Ovary (tissue), 7 donors: ENCODE measurements at regions not wholly inside any gene's neighbourhood (a gene's known extent, or its start where the extent isn't known, plus 50 kb on each side); places are given as distances from the start of the nearest gene placed in this dataset.
"Not testable (repeated sequence)": the region's sequence is repeated elsewhere in the genome, so short reads cannot be mapped to it uniquely, and the experiment has no call there.

Source experiments
- DNase-seq, 5 donors: peaks; one replicate each; pipeline ENCODE4 v3.0.0-alpha.2; 2019 to 2020
- H3K27ac ChIP-seq, 2 donors: fragments of 200-600 bp; one replicate each; pipeline versions ENCODE4 v1.5.1 to v1.8.0; 2019 to 2022
- H3K27me3 ChIP-seq: fragments of 200-600 bp; one replicate; pipeline ENCODE4 v1.8.0; 2022
- H3K36me3 ChIP-seq: fragments of 200-600 bp; sonication (generic); one replicate; pipeline ENCODE4 v1.5.1; 2019
- H3K4me1 ChIP-seq: one replicate; pipeline ENCODE4 v1.8.1; 2013; ENCODE audit warnings: mild to moderate bottlenecking, moderate library complexity; ENCODE audit not compliant: insufficient read depth
- H3K4me3 ChIP-seq: fragments of 200-600 bp; sonication (generic); one replicate; pipeline ENCODE4 v1.5.1; 2017
- H3K9me3 ChIP-seq, 2 donors: fragments of 200-600 bp in 1 of 2; sonication (generic) in 1 of 2; one replicate each; pipeline versions ENCODE4 v1.5.1 to v1.8.1; 2013 to 2019; ENCODE audit warnings: mild to moderate bottlenecking in 1 of 2, moderate library complexity in 1 of 2
- WGBS, 3 donors: extraction: QIAGEN DNeasy Blood & Tissue Kit in 1 of 3; methylation state at CpG; one replicate each; pipeline versions ENCODE4 v1.1.5 to v1.1.7; 2013 to 2017; 5-methylcytosine and 5-hydroxymethylcytosine counted together
- intact Hi-C, 4 donors: fragments of 100-400 bp; cut with DNase I; formaldehyde crosslinking; loops; one replicate each; pipeline versions ENCODE4 v1.11.0 to v1.15.1; 2022 to 2023
- donor health status: DM: no; HTN: no; CAD: no; lungs with moderate emphysema.
- donor health status: DM: no; HTN: no; CAD: no.
- donor health status: Bipolar disorder and iron deficiency.
- donor health status: DM: no; HTN: no; CAD: no.
- donor health status: DM: yes; HTN: yes; CAD: no.

- H3K27ac ChIP-seq, DNase-seq, H3K27me3 ChIP-seq, H3K9me3 ChIP-seq, H3K4me3 ChIP-seq, H3K36me3 ChIP-seq, intact Hi-C loops, H3K4me1 ChIP-seq: not testable (repeated sequence)
Measured at GRCh38 chr1:149665033-149665432, 81.4 kb downstream of the PPIAL4C start.

GRCh38 chr1:149665528-149665927 lies 81.9 kb downstream of the PPIAL4C start:
- H3K4me1 ChIP-seq, H3K9me3 ChIP-seq, H3K27ac ChIP-seq, DNase-seq, H3K27me3 ChIP-seq, H3K4me3 ChIP-seq, intact Hi-C loops, H3K36me3 ChIP-seq: not testable (repeated sequence)
- 37 to 78% (median 68%) methylated on average over 2 of the region's 2 CpGs for WGBS, 3 donors

DNA sequence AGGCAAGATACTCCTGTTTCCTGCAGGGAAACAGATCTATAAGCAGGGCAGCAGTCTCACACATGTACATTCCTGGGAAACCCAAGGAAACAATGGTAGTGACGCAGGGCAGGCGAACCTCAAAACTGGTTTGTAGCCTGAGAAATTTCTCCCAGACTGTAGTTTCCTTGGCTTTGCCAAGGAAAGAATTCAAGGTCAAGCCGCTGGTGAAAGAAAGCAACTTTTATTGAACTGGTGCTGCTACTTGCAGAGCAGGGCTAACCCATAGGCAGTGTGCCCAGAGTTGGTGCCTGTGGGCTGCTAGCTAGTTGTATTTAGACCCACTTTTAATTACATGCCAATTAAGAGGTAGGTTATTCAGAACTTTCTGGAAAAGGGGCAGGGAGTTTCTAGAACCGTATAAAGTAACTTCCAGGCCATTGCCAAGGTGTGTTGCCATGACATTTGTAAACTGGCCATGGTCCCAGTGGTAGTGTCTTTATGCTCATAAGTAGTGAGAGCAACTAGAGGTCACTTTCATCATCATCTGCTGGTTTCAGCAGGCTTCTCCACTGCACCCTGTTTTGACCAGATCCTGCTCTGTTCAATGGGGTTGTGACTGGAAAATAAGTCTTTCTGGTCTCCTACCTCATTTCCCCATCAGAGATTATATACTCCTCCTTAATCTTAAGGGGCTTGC lies 89.7 kb downstream of the PPIAL4C start:
- H3K4me1 ChIP-seq, H3K4me3 ChIP-seq, H3K36me3 ChIP-seq, H3K27me3 ChIP-seq, intact Hi-C loops, H3K9me3 ChIP-seq: not testable (repeated sequence)
- DNase-seq: peak in 4 of 5 donors; percentile 15 to 60 (median 40)
- 14 to 43% (median 35%) methylated on average over 4 of the region's 4 CpGs for WGBS, 3 donors
- H3K27ac ChIP-seq: peak overlapping the region in 1 of 2 donors; percentile 27

DNA sequence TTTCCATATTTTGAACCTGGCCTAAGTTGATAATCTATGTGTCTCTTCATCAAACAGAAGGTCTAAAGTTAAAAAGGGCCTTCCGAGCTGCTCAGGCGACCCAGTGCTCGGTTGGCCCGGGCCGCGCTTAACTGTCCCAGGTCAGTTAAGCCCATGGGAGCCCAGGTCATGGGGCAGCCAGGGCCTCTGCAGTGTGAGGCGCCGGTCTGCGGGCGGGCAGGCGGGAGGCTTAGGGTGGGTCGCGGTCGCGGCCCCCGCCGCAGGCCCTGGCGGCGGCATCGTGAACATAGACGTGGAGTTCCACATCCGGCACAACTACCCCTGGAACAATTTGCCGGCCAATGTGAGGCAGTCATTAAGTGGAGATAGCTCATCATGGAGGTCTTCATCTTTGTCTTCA lies 91.3 kb downstream of the PPIAL4C start:
- H3K9me3 ChIP-seq, H3K4me3 ChIP-seq, DNase-seq, H3K4me1 ChIP-seq, H3K36me3 ChIP-seq, H3K27me3 ChIP-seq, H3K27ac ChIP-seq, intact Hi-C loops: not testable (repeated sequence)
- WGBS, 3 donors: 98% methylated on average over 6 to 23 of the region's 23 CpGs

DNA sequence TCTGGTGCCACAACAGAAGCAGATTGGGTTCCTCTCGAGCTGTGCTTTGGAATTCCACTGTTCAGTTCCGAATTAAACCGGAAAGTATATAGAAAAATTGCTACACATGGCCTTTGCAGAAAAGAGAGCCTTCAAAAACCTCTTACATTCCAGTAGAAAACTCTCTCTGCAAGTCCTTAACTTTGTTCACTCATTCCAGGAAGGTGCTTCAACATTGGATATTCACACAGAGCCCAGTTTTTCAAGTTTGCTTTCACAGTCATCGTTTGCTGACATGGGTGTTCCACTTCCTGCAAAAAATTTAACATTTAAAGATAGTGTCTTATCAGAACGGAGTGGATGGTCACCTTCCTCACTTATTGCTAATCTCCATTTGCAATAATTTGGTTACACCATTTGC lies 93.7 kb downstream of the PPIAL4C start:
- H3K4me1 ChIP-seq, H3K9me3 ChIP-seq, DNase-seq, intact Hi-C loops, H3K27ac ChIP-seq, H3K4me3 ChIP-seq, H3K27me3 ChIP-seq, H3K36me3 ChIP-seq: not testable (repeated sequence)
- WGBS, 3 donors: 80 to 82% (median 82%) methylated on average over 4 to 5 of the region's 5 CpGs

DNA sequence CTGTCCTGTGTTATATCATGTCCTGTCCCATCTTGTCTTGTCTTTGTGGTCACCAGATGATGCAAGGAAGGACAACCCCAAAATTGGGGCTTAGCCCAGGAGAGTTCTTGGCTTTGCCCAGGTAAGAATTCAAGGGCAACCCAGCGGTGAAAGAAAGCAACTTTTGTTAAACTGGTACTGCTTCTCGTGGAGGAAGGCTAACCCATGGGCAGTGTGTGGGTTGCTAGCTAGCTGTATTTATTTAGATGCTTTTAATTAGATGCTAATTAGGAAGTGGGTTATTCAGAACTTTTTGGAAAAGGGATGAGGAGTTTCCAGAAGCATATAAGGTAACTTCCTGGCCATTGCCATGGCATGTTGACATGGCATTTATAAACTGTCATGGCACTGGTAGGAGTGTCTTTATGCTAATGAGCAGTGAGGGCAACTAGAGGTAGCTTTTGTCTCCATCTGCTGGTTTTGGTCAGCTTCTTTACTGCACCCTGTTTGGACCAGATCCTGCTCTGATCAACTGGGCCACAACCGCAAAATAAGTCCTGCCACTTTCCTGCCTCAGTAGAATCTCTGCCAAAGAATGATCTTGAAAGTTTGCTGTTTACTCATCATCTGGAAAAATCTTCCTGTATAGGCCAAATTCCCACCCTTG lies 95.8 kb upstream of the FCGR1A start:
- H3K4me3 ChIP-seq, DNase-seq, H3K27me3 ChIP-seq, H3K4me1 ChIP-seq, H3K36me3 ChIP-seq, H3K9me3 ChIP-seq, H3K27ac ChIP-seq, intact Hi-C loops: not testable (repeated sequence)
- 95% methylated on average over 2 of the region's 3 CpGs; no CpG with 5 or more reads in 2 of the 3 donors for WGBS, 3 donors

GRCh38 chr1:149691399-149691798 lies 91.1 kb upstream of the FCGR1A start:
- H3K36me3 ChIP-seq, intact Hi-C loops, H3K4me1 ChIP-seq, H3K9me3 ChIP-seq, DNase-seq, H3K27ac ChIP-seq, H3K4me3 ChIP-seq, H3K27me3 ChIP-seq: not testable (repeated sequence)
- 51 to 93% (median 89%) methylated on average over 3 to 4 of the region's 6 CpGs for WGBS, 3 donors

DNA sequence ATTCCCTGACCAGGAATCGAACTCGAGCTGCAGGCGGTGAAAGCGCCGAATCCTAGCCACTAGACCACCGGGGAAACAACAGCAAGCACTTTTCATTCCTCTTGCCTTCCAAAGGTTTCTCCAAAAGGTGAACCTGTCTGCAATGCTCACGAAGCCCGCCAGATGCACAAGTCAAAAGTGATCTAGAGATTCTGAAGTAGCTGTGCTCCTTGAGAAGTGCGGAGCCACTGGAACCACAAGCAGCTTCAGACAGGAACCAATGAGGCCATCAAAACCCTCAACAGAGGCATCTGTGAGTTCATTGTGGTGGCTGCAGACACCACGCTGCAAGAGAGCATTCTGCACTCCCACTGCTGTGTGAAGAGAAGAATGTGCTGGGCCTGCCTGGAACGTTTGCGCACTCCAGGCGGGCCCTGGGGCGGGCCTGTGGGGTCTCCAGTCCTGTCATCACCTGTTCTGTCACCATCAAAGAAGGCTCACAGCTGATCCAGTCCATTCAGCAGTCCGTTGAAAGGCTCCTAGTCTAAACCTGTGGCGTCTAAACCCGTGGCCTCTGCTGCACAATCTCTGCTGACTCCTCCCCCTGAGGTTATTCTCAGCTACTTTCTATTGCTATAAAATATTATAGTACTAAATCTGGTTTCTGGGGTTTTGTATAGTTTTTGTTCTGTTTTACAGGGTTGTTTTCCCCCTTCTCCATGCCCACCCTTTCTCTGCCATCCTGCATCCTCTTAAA lies 89.5 kb upstream of the FCGR1A start:
- peak in 1 of 5 donors; percentile 12 for DNase-seq
- intact Hi-C loops: not testable (repeated sequence)

GRCh38 chr1:149695066-149695465 lies 87.4 kb upstream of the FCGR1A start:
- H3K27me3 ChIP-seq, intact Hi-C loops, DNase-seq, H3K4me1 ChIP-seq, H3K27ac ChIP-seq, H3K36me3 ChIP-seq, H3K9me3 ChIP-seq, H3K4me3 ChIP-seq: not testable (repeated sequence)
- WGBS, 3 donors: 89% methylated on average over 3 of the region's 3 CpGs; no CpG with 5 or more reads in 2 of the 3 donors

More for the DNA sequence above, 89.5 kb upstream of the FCGR1A start:
- 91 to 94% (median 93%) methylated on average over 9 to 14 of the region's 17 CpGs for WGBS, 3 donors
- H3K27ac ChIP-seq, H3K36me3 ChIP-seq, H3K9me3 ChIP-seq, H3K27me3 ChIP-seq, H3K4me3 ChIP-seq, H3K4me1 ChIP-seq: not testable (repeated sequence)

DNA sequence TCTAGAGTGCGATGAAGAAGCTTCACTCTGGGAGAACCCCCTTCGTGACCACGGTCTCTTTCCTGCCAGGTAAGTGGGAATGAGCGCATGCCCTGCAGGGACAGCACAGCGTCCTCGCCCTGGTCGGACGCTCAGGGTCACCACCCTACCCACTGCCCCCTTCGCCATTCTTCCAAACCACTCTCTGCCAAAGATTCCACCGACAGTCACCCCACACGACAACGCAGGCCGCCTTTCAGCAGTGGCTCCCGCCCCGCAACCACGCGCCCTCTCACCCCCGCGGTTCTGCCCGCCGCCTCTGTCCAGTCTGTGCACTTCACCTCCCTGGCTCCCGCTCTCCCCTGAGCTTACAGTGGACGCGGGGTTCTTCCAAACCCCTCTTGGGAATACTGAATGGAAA lies 82.3 kb upstream of the FCGR1A start:
- H3K9me3 ChIP-seq, H3K36me3 ChIP-seq, intact Hi-C loops, H3K4me3 ChIP-seq, H3K4me1 ChIP-seq, H3K27me3 ChIP-seq, H3K27ac ChIP-seq: not testable (repeated sequence)
- DNase-seq: peak in 2 of 5 donors; percentile 11 to 23
- WGBS, 3 donors: 5 to 13% methylated on average over 14 to 18 of the region's 24 CpGs; no CpG with 5 or more reads in 1 of the 3 donors

GRCh38 chr1:149700677-149701567 lies 81.6 kb upstream of the FCGR1A start:
- WGBS, 3 donors: no CpG with 5 or more reads among the region's 58 CpGs
- DNase-seq, H3K27ac ChIP-seq, intact Hi-C loops, H3K36me3 ChIP-seq, H3K4me1 ChIP-seq, H3K27me3 ChIP-seq, H3K9me3 ChIP-seq, H3K4me3 ChIP-seq: not testable (repeated sequence)
